T-helper 1 cell treated with Interleukin-12 subunit alpha and Interleukin-12 subunit beta and Interleukin-4 antibody, amounts not matched to agents 30 ng/mL and 1 ng/mL, for 36 hours (primary cell): ENCODE measurements at regions not wholly inside any gene's neighbourhood (a gene's known extent, or its start where the extent isn't known, plus 50 kb on each side); places are given as distances from the start of the nearest gene placed in this dataset.
"Not testable (repeated sequence)": the region's sequence is repeated elsewhere in the genome, so short reads cannot be mapped to it uniquely, and the experiment has no call there.

Experiments used
- intact Hi-C: fragments of 100-400 bp; cut with micrococcal nuclease; formaldehyde crosslinking; loops from one replicate; pipeline ENCODE4 v1.15.1; 2024

- intact Hi-C loops, result not testable (repeated sequence)
These were observed 56.2 kb upstream of the TFPI start for GRCh38 chr2:187610450-187610849.

DNA sequence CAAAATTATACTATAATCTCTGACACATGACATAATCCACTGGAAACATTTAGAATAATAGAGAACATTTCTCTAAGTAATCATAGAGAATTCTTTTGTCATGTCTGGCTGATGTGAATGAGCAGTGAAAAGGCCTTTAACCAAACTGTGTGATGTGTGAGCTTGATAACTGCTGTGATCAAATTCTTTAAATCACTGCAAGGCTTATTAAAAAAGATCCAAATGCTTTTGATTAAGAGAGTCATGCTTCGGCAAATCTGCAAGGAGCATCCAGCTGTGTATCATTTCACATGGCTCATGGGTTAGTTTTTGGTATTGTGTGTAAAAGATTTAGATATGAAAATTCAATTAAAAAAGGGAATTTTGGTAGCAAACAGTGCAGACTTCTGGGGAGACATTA, 58.6 kb upstream of the TFPI start:
- intact Hi-C loops, result no loop called here

DNA sequence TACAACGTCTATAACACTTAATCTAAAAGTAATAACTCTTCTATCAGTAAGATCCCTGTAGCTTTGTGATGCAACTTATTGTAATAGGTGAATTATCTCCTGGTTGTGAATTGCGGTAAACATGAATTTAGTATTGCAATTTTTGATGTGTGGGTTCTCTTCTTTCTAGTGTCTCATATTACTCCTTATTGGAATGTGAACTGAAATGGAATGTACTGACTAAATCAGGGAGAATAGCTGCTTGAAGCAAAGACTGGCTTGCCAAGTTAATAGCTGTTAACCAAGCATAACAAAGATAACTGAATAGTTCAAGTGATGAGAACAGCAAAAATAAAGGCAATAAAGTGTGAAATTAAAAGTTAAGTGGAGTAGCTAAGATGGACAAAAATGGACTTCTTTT, 60.5 kb upstream of the TFPI start:
- intact Hi-C loops, result no loop called here

- intact Hi-C loops, result no loop called here
These were observed 61.1 kb upstream of the TFPI start for GRCh38 chr2:187615364-187615763.

- intact Hi-C loops, result no loop called here
These were observed 61.7 kb upstream of the TFPI start for GRCh38 chr2:187615902-187616301.

GRCh38 chr2:187617120-187617519, 62.9 kb upstream of the TFPI start:
- intact Hi-C loops, result no loop called here

DNA sequence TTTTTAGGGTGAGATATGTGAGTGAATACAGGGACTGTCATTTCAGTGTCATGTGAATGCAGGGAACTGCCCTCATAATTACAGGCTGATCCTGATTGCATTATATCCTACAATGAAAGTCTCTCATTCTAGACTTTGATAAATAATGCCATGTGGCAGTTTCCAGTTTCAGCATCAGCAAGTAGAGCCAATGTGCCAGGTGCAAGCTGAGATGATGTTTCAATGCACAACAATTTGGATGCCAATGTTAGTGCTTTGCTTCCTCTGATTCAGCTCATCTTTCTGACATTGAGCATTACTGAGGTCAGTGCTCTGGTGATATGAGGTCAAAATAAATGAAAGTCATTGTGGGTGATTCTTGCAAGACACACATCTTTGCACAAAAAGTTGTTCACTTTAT, 63.7 kb upstream of the TFPI start:
- intact Hi-C loops, result no loop called here

GRCh38 chr2:187618813-187619212, 64.6 kb upstream of the TFPI start:
- intact Hi-C loops, result no loop called here

DNA sequence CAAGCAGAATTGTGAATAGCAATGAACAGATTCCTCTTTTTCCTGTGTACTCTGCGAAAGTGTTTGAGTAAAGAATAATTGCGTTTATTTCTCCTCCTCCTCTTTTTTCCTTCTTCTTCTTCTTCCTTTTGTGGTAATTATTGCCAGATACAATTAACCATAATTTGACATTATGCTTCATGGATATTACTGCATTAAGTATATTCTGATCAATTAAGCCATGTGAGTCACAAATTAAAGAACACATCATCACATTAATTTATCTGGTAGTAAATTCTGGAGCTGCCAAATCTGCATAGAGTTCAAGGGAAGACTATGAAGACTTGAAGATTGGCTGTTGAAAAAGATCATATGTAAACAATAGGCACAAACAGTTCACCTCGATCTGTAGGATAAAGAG, 72.9 kb upstream of the TFPI start:
- intact Hi-C loops, result no loop called here

DNA sequence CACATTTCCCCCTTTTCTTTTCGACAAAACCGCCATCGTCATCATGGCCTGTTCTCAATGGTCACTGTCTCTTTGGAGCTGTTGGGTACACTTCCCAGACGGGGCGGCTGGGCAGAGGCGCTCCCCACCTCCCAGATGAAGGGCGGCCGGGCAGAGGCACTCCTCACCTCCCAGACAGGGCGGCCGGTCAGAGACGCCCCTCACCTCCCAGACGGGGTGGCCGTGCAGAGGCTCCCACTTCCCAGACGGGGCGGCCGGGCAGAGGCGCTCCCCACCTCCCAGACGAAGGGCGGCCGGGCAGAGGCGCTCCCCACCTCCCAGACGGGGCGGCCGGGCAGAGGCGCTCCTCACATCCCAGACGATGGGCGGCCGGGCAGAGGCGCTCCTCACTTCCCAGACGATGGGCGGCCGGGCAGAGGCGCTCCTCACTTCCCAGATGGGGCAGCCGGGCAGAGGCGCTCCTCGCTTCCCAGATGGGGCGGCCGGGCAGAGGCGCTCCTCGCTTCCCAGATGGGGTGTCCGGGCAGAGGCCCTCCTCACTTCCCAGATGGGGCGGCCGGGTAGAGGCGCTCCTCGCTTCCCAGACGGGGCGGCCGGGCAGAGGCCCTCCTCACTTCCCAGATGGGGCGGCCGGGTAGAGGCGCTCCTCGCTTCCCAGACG, 82.6 kb upstream of the TFPI start:
- intact Hi-C loops, result not testable (repeated sequence)

- intact Hi-C loops, result not testable (repeated sequence)
These were observed 83.1 kb upstream of the TFPI start for GRCh38 chr2:187637392-187637740.

- intact Hi-C loops, result not testable (repeated sequence)
These were observed 83.5 kb upstream of the TFPI start for GRCh38 chr2:187637771-187638170.

DNA sequence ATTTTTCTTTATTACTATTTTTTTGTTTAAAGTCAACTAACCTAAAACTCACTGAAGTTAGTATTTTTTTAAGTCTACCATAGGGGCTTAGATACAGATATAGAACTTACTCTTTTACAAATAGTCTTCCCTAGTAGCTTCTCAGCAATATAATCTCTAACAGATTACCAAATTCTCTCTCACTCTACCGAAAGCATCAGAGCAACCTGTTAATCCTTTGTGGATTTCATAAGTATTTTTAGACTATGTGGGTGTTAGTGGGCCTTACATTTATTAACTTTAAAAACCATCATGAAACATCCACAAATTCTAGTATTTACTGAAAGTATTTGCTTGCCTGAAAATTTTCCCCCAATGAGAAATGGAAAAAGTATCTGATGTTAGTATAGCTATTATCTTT, 84.6 kb upstream of the TFPI start:
- intact Hi-C loops, result no loop called here

DNA sequence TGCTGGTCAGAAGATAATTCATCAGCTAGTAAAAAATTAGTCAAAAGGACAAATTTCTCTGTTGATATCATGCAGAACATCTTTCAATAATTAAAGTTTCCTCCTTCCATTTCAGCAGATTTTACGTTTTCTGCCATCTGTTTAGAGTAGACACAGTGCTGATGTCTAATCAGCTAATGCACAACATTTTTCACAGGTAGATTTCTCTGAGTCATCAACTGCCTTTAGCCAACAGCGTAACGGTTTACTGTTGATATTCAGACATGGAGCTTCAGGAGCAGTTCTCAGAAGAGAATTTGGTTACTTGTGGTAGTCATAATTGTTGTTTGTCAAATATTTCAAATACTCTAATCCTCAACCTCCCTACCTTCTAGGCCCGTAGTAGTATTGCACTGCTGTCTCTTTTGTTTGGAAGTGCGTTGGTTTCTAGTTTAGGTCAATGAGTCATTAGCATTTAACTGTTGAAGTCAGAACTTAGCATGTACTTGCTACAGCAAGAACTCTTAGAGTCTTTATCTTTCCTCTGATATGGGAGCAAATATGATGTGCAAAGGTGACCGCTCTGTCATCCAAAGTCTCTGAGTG, 86.8 kb upstream of the TFPI start:
- intact Hi-C loops, result no loop called here

DNA sequence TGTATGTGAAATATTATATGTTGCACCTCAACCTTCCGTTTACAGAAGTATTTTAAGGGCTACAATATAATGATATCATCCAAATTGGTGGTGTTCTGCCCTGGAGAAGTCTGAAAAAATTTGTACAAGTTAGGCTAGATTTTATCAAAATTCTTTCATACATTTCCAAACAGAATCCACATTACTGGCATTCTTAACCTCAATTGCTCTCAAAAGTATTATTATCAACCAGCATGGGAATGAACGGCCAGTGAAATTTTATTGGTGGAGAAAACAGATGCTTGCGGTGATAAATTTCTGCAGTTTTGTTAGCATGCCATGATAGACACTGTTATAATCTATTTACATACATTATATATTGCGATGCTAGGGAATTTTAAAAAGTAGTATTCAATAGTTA, 88.3 kb upstream of the TFPI start:
- intact Hi-C loops, result no loop called here

DNA sequence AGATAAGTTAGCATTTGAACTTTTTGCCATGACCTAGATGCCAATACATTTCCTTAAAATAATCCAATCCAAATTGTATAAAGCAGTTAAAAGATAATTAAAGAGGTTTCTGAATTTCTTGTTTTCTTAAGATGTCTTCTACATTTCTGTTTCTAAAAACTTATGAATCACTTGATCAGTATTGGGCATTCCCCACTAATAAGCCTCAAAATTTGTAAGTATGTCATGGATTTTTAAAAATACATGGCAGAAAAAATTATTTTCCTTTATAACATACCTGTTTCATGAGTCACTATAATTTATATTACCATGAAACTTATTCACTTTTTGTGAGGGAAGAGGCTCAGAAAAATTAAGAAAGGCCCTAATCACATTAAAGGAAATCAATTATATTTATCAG, 90.3 kb upstream of the TFPI start:
- intact Hi-C loops, result no loop called here

GRCh38 chr2:187644981-187645380, 90.7 kb upstream of the TFPI start:
- intact Hi-C loops, result no loop called here

GRCh38 chr2:187646556-187646955, 92.3 kb upstream of the TFPI start:
- intact Hi-C loops, result no loop called here

DNA sequence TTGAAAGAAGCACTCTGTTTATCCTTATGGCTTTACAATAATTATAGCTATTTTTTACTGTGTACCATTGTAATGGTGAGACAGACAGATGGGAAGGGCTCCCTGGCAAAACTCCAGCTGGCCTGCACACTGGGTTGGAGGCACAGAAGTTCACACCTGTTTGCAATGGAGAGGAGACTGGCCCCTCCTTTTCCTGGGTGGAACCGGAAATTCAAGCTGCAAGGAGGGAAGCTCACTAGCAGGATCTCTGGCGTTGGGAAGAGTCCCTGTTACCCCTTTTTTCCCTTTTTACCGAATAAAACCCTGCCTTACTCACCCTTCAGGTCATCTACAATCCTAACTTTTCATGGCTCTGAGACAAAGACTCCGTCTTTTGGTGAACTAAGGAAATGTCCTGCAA, 100.3 kb upstream of the TFPI start:
- intact Hi-C loops, result no loop called here

GRCh38 chr2:187655001-187655400, 100.8 kb upstream of the TFPI start:
- intact Hi-C loops, result no loop called here

GRCh38 chr2:187656123-187656522, 101.9 kb upstream of the TFPI start:
- intact Hi-C loops, result no loop called here

GRCh38 chr2:187658952-187659525, 104.8 kb upstream of the TFPI start:
- intact Hi-C loops, result no loop called here

- intact Hi-C loops, result not testable (repeated sequence)
These were observed 121.8 kb upstream of the TFPI start for GRCh38 chr2:187676050-187676449.
